GM21737 (cell line): ENCODE measurements at regions not wholly inside any gene's neighbourhood (a gene's known extent, or its start where the extent isn't known, plus 50 kb on each side); places are given as distances from the start of the nearest gene placed in this dataset.

Source experiments
- ATAC-seq: cut with Tn5 transposase; IDR thresholded peaks from one replicate; pipeline ENCODE4 v1.9.1; 2021; ENCODE audit warnings: mild to moderate bottlenecking, moderate library complexity; ENCODE audit not compliant: unreplicated experiment

GRCh38 chr2:106977717-106978116 is 91.8 kb upstream of the ST6GAL2 start:
- no peak for ATAC-seq

DNA sequence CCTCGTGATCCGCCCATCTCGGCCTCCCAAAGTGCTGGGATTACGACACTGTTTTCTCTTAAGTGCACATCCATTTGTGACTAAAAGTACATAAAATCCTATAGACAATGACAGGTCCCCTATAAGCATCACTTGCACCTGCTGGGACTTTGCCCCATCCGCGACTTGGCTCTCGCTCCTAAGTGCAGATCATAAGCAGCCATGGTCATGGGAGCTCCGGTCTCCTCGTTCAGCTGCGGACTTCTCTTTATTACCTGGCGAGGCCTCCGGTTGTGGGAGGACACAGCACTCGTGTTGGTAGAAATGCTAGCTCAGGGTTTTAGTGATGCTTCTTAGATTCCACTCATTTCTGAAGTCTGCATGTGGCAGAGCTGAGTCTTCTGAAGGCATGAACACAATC is 92.7 kb upstream of the ST6GAL2 start:
- ATAC-seq, result no peak

GRCh38 chr2:106981491-106981890 is 95.5 kb upstream of the ST6GAL2 start:
- no peak for ATAC-seq

GRCh38 chr2:106982350-106982749 is 96.4 kb upstream of the ST6GAL2 start:
- no peak for ATAC-seq

DNA sequence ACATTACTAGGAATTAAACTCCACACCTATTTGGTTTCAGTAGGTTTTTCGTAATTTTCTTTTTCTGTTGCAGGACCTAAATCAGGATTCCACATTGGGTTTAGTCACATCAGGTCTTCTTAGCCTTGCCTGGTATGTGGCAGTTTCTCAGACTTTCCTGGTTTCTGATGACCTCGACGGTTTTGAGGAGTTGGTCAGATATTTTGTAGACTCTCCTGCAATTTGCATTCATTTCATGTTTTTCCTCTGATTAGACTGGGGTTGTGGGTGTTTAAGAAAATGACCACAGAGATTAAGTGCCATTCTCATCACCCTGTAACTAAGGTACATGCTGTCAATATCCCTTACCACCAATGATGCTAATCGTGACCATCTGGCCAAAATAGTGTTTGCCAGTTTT is 97.3 kb upstream of the ST6GAL2 start:
- ATAC-seq, result no peak

- ATAC-seq, result no peak
These were observed 102.4 kb upstream of the ST6GAL2 start for GRCh38 chr2:106988361-106988760.

- ATAC-seq, result no peak
These were observed 104.3 kb upstream of the ST6GAL2 start for GRCh38 chr2:106990297-106990696.

GRCh38 chr2:106991866-106992265 is 105.9 kb upstream of the ST6GAL2 start:
- no peak for ATAC-seq

DNA sequence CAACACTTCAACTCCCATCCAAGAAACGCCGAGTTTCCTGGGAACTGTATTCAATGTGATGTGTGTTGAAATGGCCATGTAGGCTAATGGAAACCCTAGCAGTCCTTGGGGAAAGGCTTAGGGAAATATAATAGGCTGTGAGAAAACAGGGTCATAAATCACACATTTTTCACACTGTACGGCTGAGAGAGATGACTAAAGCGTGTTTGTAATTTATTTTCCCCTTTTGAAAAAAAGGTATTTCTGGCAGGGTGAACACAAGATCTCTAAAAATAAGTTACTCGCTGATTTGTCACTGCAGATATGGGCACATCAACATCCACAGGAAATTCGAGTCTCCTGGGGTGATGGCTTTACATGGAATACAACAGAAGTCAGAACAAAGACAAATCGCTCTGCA is 109.6 kb upstream of the ST6GAL2 start:
- ATAC-seq, result no peak

GRCh38 chr2:106996171-106996769 is 110.3 kb upstream of the ST6GAL2 start:
- no peak for ATAC-seq

GRCh38 chr2:106997204-106997603 is 111.2 kb upstream of the ST6GAL2 start:
- no peak for ATAC-seq

DNA sequence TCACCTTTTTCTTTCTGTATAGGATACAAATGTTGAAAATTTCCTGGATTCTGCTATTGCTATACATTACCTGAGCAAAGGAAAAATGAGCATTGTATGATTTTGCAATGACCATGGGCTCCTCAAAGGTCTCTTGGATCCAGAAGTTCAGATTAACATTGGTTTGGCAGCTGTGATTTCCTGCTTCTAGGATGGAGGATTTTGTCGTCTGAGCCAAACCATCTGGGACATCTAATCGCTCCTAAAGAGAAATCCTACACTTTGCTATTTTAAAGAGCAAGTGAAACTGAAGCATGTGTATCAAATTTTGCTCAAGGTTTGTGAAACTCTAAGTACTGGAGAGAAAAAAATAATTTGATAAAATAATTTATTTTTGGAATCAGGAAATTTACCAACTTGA is 115.1 kb upstream of the ST6GAL2 start:
- ATAC-seq, result no peak

DNA sequence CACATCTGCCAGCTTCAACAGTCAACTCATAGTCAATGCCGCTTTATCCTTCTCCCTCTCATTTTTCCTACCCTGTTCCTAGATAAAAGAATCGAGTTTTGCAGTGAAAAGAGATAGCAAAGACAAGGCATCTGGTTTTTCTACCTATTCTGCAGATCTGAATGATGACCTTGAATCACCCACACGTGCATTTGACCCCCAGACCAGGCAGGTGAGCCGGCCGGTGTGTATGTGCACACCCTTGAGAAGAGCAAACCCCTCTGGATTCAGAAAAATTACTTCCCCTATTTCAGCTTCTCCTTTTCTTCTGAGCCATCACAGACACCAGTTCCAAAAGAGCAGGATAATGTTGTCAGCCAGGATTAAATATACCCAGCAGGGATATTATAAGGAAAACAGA is 115.6 kb upstream of the ST6GAL2 start:
- ATAC-seq, result no peak

DNA sequence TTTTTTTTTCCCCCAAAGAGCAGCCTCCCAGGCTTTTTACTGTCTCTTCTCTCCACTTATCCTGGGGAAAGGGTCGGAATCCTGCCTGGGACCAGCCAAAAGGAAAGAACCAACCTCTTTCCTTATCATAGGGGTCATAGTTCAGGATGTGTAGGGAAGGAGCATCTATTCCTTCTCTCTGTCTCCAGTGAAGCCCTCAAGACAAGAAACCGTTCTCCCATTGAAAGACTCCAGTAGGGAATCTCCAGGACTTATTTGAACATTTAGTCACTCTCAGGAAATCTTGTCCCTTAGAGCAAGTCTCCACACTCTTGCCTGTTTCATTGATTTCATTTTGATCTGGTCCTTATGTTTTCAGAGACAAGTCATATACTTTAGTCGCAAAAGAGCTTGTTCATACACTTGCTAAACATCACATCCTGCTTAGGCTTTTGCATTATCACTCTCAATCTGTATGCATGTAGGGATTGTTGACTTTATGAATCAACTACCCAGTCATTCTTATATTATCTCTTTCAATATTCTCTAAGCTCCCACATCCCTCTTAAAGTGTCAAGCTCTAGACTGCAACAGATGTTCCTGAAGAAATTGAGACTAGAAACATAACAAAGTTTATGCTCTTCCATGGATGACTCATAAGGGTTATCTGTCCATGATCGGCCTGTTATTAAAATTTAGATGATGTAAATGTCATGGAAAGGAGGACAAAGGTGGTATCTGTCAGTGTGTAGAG is 116.2 kb upstream of the ST6GAL2 start:
- ATAC-seq, result no peak

GRCh38 chr2:107002735-107003134 is 116.8 kb upstream of the ST6GAL2 start:
- no peak for ATAC-seq

DNA sequence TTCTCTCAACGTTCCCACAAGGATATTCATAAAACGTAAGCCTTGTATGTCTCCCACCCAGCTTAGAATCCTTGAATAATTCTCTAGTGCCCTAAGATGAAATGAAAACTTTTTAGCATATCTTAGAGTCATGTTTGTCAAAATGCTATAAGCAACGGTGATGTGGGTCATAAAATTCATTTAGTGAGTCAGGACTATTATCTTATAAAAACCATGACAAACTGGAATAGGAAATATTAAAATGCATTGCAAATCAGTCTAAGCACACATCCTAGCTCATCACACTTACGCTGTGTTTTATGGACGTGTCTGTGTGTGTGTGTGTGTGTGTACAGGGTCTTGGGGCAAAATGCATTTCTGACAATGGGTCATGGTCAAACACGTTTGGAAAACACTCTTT is 119.9 kb upstream of the ST6GAL2 start:
- no peak for ATAC-seq

DNA sequence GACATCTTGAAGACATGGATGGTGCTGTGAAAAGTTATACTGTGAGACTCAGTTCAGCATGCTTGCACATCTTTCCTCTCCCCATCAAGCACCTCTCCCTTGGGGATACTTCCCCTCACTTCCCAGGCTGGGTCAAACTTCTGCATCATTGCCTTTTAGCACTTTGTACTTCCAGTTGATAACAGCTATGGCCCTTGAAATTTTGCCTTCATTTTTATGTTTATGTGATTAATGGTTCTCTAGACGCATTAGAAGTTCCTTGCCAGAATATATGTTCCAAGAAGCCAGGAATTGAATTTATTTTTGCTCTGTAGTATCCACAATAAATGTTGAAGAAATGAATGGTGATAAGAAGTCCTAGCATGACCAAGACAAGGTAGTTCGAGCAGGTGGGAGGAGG is 120.9 kb upstream of the ST6GAL2 start:
- no peak for ATAC-seq

- ATAC-seq, result no peak
These were observed 122.0 kb upstream of the ST6GAL2 start for GRCh38 chr2:107007927-107008326.

DNA sequence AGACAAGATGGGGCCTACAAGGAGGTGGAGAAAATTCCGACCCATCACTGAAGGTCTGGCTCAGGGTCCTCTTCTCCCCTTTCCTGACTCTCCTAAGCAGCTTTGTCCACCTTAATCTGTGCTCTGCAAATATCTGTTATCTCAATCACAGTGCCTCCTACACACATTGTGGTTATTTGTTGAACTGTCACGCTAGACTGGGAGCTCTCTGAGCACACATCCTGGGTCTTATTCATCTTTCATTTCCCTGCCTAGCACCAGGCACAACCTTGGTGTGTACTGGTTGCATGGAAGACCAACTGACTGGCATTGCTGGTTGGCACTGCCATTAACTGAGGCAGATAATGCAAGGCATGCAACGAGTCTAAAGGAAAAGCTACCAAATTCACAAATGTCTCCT is 122.9 kb upstream of the ST6GAL2 start:
- no peak for ATAC-seq

DNA sequence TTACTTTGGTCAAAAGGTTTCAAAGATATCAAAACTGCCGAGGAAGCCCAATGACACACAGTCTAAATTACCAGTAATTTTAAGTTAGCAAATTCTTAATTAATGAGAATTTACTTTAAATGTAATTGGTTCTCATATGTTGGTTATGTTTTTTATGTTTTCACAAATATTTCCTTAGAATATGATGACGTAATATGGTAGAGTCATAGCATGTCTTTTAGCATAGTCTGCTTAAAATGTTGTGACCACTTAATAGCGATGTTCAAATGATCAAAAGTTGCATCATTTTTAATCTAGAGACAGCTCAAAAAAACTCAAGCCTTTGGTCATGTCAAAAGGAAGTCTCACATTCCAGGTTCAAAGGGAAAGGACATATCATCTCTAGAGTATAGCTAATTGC is 123.3 kb upstream of the ST6GAL2 start:
- ATAC-seq, result no peak

DNA sequence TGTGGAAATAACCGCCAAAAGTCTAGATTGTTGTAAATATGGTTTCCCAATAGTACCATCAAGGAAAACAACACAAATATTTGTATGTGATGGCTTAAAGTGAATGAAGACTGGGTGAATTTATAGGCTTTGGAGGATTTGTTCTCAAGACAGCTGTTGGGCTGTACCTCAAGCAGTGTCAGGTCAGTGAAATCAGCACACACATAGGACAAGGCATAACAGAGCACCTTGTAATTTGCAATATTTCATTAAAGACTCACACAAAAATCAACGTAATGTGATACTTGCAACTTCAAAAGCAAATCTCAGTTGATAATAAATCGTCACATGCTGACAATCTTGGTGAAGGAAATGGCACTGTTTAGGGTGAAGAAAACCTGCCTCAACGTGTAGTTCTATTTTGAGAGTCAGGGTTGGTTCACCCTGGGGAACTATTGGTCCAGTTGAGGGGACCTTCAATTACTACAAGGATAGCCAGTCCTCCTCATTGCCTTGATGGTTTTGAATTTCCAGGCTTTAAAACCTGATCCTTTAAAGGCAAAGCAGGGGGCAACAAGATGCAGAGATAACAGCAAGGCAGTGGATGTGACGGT is 126.8 kb upstream of the ST6GAL2 start:
- no peak for ATAC-seq

- no peak for ATAC-seq
These were observed 127.9 kb upstream of the ST6GAL2 start for GRCh38 chr2:107013884-107014283.
